Esophagus muscularis mucosa (tissue), 3 donors: ENCODE measurements at regions not wholly inside any gene's neighbourhood (a gene's known extent, or its start where the extent isn't known, plus 50 kb on each side); places are given as distances from the start of the nearest gene placed in this dataset.

ENCODE experiments used
- POLR2A ChIP-seq: fragments of 450-650 bp; IDR thresholded peaks from one replicate; pipeline ENCODE4 v1.6.1; 2017; ENCODE audit warnings: antibody characterized with exemption, moderate library complexity, mild to moderate bottlenecking, low read depth
- TF ChIP-seq, protein P1 (sequence below), 3 experiments: fragments of 200-600 bp in 2 of 3; fragments of 450-650 bp in 1 of 3; sonication (generic) in 2 of 3; IDR thresholded peaks; one replicate each; pipeline ENCODE4 v1.5.1; 2017 to 2019; ENCODE audit warnings: antibody characterized with exemption in 3 of 3, mild to moderate bottlenecking in 2 of 3, moderate library complexity in 1 of 3

DNA sequence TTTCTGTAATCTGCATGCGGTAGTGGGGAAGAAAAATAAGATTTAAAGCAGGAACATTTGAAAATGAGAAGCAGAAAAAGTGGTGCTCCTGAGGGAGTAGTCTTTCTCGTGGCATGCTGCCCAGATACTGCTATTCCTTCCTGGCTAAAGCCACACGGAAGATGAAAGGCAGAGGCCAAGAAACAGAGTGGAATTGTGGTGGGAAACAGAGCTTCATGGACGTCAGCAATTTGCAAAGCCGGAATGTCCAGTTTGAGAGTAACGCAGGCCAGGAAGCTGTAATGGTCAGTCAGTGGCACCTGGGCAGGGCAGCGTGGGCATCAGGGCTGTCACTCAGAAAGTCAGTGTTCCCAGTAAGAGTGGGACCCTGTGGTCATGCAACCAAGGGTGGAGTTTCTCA lies 63.7 kb upstream of the FMR1 start:
- TF ChIP-seq, protein P1, sequence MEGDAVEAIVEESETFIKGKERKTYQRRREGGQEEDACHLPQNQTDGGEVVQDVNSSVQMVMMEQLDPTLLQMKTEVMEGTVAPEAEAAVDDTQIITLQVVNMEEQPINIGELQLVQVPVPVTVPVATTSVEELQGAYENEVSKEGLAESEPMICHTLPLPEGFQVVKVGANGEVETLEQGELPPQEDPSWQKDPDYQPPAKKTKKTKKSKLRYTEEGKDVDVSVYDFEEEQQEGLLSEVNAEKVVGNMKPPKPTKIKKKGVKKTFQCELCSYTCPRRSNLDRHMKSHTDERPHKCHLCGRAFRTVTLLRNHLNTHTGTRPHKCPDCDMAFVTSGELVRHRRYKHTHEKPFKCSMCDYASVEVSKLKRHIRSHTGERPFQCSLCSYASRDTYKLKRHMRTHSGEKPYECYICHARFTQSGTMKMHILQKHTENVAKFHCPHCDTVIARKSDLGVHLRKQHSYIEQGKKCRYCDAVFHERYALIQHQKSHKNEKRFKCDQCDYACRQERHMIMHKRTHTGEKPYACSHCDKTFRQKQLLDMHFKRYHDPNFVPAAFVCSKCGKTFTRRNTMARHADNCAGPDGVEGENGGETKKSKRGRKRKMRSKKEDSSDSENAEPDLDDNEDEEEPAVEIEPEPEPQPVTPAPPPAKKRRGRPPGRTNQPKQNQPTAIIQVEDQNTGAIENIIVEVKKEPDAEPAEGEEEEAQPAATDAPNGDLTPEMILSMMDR (IDR thresholded peaks at IDR 0.05), result no peak
- no peak for TF ChIP-seq POLR2A
